Heart left ventricle (tissue), 16 donors: ENCODE measurements at regions not wholly inside any gene's neighbourhood (a gene's known extent, or its start where the extent isn't known, plus 50 kb on each side); places are given as distances from the start of the nearest gene placed in this dataset.

Source experiments
- ATAC-seq, 4 donors: fragments of 200-7000 bp; cut with Tn5 transposase; one replicate each; pipeline ENCODE4 v1.9.1; 2020 to 2022; ENCODE audit warnings: moderate library complexity in 4 of 4, mild to moderate bottlenecking in 3 of 4, moderate number of reproducible peaks in 1 of 4
- DNase-seq, 5 donors: peaks; one replicate each; pipeline ENCODE4 v3.0.0-alpha.2; 2020
- H3K27ac ChIP-seq, 12 donors: fragments of 200-600 bp; sonication (generic) in 4 of 12; one replicate each; pipeline versions ENCODE4 v1.5.0 to v1.8.0; 2016 to 2022; ENCODE audit warnings: mild to moderate bottlenecking in 2 of 12
- H3K27me3 ChIP-seq, 9 donors: fragments of 200-600 bp; sonication (generic) in 2 of 9; one replicate each; pipeline versions ENCODE4 v1.5.1 to v1.8.0; 2016 to 2022; ENCODE audit warnings: mild to moderate bottlenecking in 3 of 9
- H3K36me3 ChIP-seq, 9 donors: fragments of 200-600 bp; sonication (generic) in 2 of 9; one replicate each; pipeline versions ENCODE4 v1.5.0 to v1.8.0; 2018 to 2022; ENCODE audit warnings: mild to moderate bottlenecking in 2 of 9
- H3K4me1 ChIP-seq, 12 donors: fragments of 200-600 bp; sonication (generic) in 4 of 12; one replicate each; pipeline versions ENCODE4 v1.5.0 to v1.8.0; 2016 to 2022; ENCODE audit warnings: mild to moderate bottlenecking in 3 of 12
- H3K4me3 ChIP-seq, 12 donors: fragments of 200-600 bp; sonication (generic) in 4 of 12; one replicate each; pipeline versions ENCODE4 v1.5.0 to v1.8.0; 2017 to 2022; ENCODE audit warnings: mild to moderate bottlenecking in 9 of 12, moderate library complexity in 4 of 12
- H3K9me3 ChIP-seq, 12 donors: fragments of 200-600 bp; sonication (generic) in 4 of 12; one replicate each; pipeline versions ENCODE4 v1.5.0 to v1.8.0; 2016 to 2022; ENCODE audit warnings: mild to moderate bottlenecking in 1 of 12
- CTCF ChIP-seq, 12 donors: fragments of 200-600 bp; sonication (generic) in 4 of 12; IDR thresholded peaks; one replicate each; pipeline versions ENCODE4 v1.5.0 to v1.8.0; 2018 to 2022; ENCODE audit warnings: antibody characterized with exemption in 12 of 12, mild to moderate bottlenecking in 5 of 12
- POLR2A ChIP-seq, 2 donors: fragments of 450-650 bp; IDR thresholded peaks; one replicate each; pipeline ENCODE4 v1.6.1; 2017; ENCODE audit warnings: antibody characterized with exemption in 2 of 2, mild to moderate bottlenecking in 2 of 2, moderate library complexity in 2 of 2
- WGBS, 4 donors: extraction: QIAGEN DNeasy Blood & Tissue Kit in 2 of 4; methylation state at CpG; one replicate each; pipeline versions ENCODE4 v1.1.5 to v1.1.7; 2013 to 2018; 5-methylcytosine and 5-hydroxymethylcytosine counted together
- intact Hi-C, 10 donors: fragments of 100-400 bp; cut with DNase I; formaldehyde crosslinking; loops; one replicate each; pipeline versions ENCODE4 v1.11.1 to v1.14.2; 2022
- donor health status: ischemic (EF 13 %, LVEDD 7.1; RV severe dilation, severe dysfunction).
- donor health status: healthy with polysubstance abuse.
- donor health status: DM: no; HTN: yes; CAD: no.
- donor health status: DM: no; HTN: no; CAD: no.
- donor health status: ischemic (EF 25% LVEDD 6.9; RV normal size, moderate dysfunction).
- donor health status: ischemic (EF 25% LVEDD 5.7; RV mildly dilated, moderate dysfunction).
- donor health status: healthy.
- donor health status: DM: yes; HTN: yes; CAD: no.
- donor health status: ischemic (EF 35%, LVEDD 5.7; RV mildly dilated, moderate dysfunction).
- donor health status: nonischemic (EF 11% LVEDD 7.7; RV severe dilation, severe dysfunction).
- donor health status: DM: yes; HTN: yes; CAD: no.
- donor health status: PGD.
- donor health status: ischemic (EF 29% LVEDD 5.4; RV normal size, mild dysfunction).
- donor health status: nonischemic (EF 23%, LVEDD 6.1; RV moderate dilation, normal function).

GRCh38 chr9:78598120-78598519 lies 301.2 kb downstream of the PSAT1 start:
- TF ChIP-seq CTCF (IDR thresholded peaks at IDR 0.05) (no peak), POLR2A (IDR thresholded peaks at IDR 0.05) (no peak)
- WGBS, 4 donors, result 53 to 65% (median 61%) methylated on average over 5 of the region's 5 CpGs
- intact Hi-C loops, result no loop called here

GRCh38 chr9:78599926-78600325 lies 303.0 kb downstream of the PSAT1 start:
- WGBS, 4 donors, result 71 to 82% (median 76%) methylated on average over 4 of the region's 4 CpGs

More at GRCh38 chr9:78598120-78598519, 301.2 kb downstream of the PSAT1 start:
- H3K9me3 ChIP-seq, result no peaks in the 10 kb centered on the region
- no peaks in the 10 kb centered on the region for H3K4me1 ChIP-seq
- no peak for DNase-seq
- no peak overlapping the region for H3K27ac ChIP-seq
- no peaks in the 10 kb centered on the region for H3K36me3 ChIP-seq
- H3K27me3 ChIP-seq, result peaks cover 0 to 13% (median 0%) of the 10 kb centered on the region in 9 donors
- H3K4me3 ChIP-seq, result no peak overlapping the region
- ATAC-seq, result no peak

GRCh38 chr9:78601957-78602565 lies 305.1 kb downstream of the PSAT1 start:
- no peaks in the 10 kb centered on the region for H3K36me3 ChIP-seq
- WGBS, 4 donors, result 17 to 21% (median 20%) methylated on average over 7 of the region's 7 CpGs
- H3K9me3 ChIP-seq, result no peaks in the 10 kb centered on the region
- ATAC-seq (no peak), DNase-seq (no peak)
- intact Hi-C loops, result no loop called here
- no peaks in the 10 kb centered on the region for H3K4me1 ChIP-seq
- TF ChIP-seq CTCF (IDR thresholded peaks at IDR 0.05) (peak in 11 of 12 donors; percentile 41 to 69 (median 52)), POLR2A (IDR thresholded peaks at IDR 0.05) (no peak)
- no peak overlapping the region for H3K4me3 ChIP-seq
- H3K27me3 ChIP-seq, result peaks cover 0 to 25% (median 0%) of the 10 kb centered on the region in 9 donors
- H3K27ac ChIP-seq, result no peak overlapping the region

More at GRCh38 chr9:78599926-78600325, 303.0 kb downstream of the PSAT1 start:
- H3K27me3 ChIP-seq, result peaks cover 0 to 23% (median 0%) of the 10 kb centered on the region in 9 donors
- no peak overlapping the region for H3K4me3 ChIP-seq
- TF ChIP-seq POLR2A (IDR thresholded peaks at IDR 0.05), result no peak
- TF ChIP-seq CTCF (IDR thresholded peaks at IDR 0.05), result no peak
- H3K27ac ChIP-seq, result no peak overlapping the region
- H3K9me3 ChIP-seq, result no peaks in the 10 kb centered on the region
- no peak for ATAC-seq
- intact Hi-C loops, result no loop called here
- no peaks in the 10 kb centered on the region for H3K4me1 ChIP-seq
- no peak for DNase-seq
- H3K36me3 ChIP-seq, result no peaks in the 10 kb centered on the region

GRCh38 chr9:78605041-78606000 lies 308.4 kb downstream of the PSAT1 start:
- Histone ChIP-seq H3K27me3 (peaks cover 0 to 20% (median 0%) of the 10 kb centered on the region in 9 donors), H3K9me3 (peaks cover 0 to 5% (median 0%) of the 10 kb centered on the region in 12 donors), H3K4me1 (no peaks in the 10 kb centered on the region), H3K4me3 (no peak overlapping the region), H3K36me3 (no peaks in the 10 kb centered on the region), H3K27ac (no peak overlapping the region)
- intact Hi-C loops, result no loop called here
- TF ChIP-seq CTCF (IDR thresholded peaks at IDR 0.05) (no peak), POLR2A (IDR thresholded peaks at IDR 0.05) (no peak)
- no peak for DNase-seq
- peak in 1 of 4 donors; percentile 30 for ATAC-seq
- WGBS, 4 donors, result 38 to 49% (median 41%) methylated on average over 16 of the region's 16 CpGs
